ENCODE measurements at regions not wholly inside any gene's neighbourhood (a gene's known extent, or its start where the extent isn't known, plus 50 kb on each side); places are given as distances from the start of the nearest gene placed in this dataset.

- Histone ChIP-seq H3K27me3 (ENCODE audit: control insufficient read depth in 1 of 2, insufficient read depth in 2 of 2, low read length in 2 of 2) (no peaks in the 10 kb centered on the region), H3K36me3 (ENCODE audit: control insufficient read depth in 2 of 2, insufficient read depth in 2 of 2, low read length in 2 of 2) (no peaks in the 10 kb centered on the region), H3K9ac (ENCODE audit: low read length in 2 of 2) (no peak overlapping the region), H3K27ac (ENCODE audit: low read length) (no peak overlapping the region), H3K9me3 (ENCODE audit: control insufficient read depth in 2 of 2, low read length in 2 of 2) (no peaks in the 10 kb centered on the region), H3K4me3 (ENCODE audit: low read length in 2 of 2) (no peak overlapping the region), H3K4me1 (ENCODE audit: control insufficient read depth, insufficient read depth, low read length) (no peaks in the 10 kb centered on the region)
These were observed 275.4 kb upstream of the ADRA1B start for GRCh38 chr5:159640921-159641320.

GRCh38 chr5:159641371-159642039, 274.8 kb upstream of the ADRA1B start:
- Histone ChIP-seq H3K4me1 (ENCODE audit: control insufficient read depth, insufficient read depth, low read length) (no peaks in the 10 kb centered on the region), H3K4me3 (ENCODE audit: low read length in 2 of 2) (no peak overlapping the region), H3K27ac (ENCODE audit: low read length) (no peak overlapping the region), H3K9me3 (ENCODE audit: control insufficient read depth in 2 of 2, low read length in 2 of 2) (no peaks in the 10 kb centered on the region), H3K27me3 (ENCODE audit: control insufficient read depth in 1 of 2, insufficient read depth in 2 of 2, low read length in 2 of 2) (no peaks in the 10 kb centered on the region), H3K36me3 (ENCODE audit: control insufficient read depth in 2 of 2, insufficient read depth in 2 of 2, low read length in 2 of 2) (no peaks in the 10 kb centered on the region), H3K9ac (ENCODE audit: low read length in 2 of 2) (no peak overlapping the region)

GRCh38 chr5:159642379-159642778, 273.9 kb upstream of the ADRA1B start:
- Histone ChIP-seq H3K4me1 (ENCODE audit: control insufficient read depth, insufficient read depth, low read length) (no peaks in the 10 kb centered on the region), H3K9ac (ENCODE audit: low read length in 2 of 2) (no peak overlapping the region), H3K9me3 (ENCODE audit: control insufficient read depth in 2 of 2, low read length in 2 of 2) (no peaks in the 10 kb centered on the region), H3K27me3 (ENCODE audit: control insufficient read depth in 1 of 2, insufficient read depth in 2 of 2, low read length in 2 of 2) (no peaks in the 10 kb centered on the region), H3K36me3 (ENCODE audit: control insufficient read depth in 2 of 2, insufficient read depth in 2 of 2, low read length in 2 of 2) (no peaks in the 10 kb centered on the region), H3K27ac (ENCODE audit: low read length) (no peak overlapping the region), H3K4me3 (ENCODE audit: low read length in 2 of 2) (no peak overlapping the region)

- H3K27ac ChIP-seq (ENCODE audit: low read length): no peak overlapping the region
- H3K4me3 ChIP-seq (ENCODE audit: low read length in 2 of 2): no peak overlapping the region
- H3K36me3 ChIP-seq (ENCODE audit: control insufficient read depth in 2 of 2, insufficient read depth in 2 of 2, low read length in 2 of 2): no peaks in the 10 kb centered on the region
- no peaks in the 10 kb centered on the region for H3K9me3 ChIP-seq (ENCODE audit: control insufficient read depth in 2 of 2, low read length in 2 of 2)
- no peaks in the 10 kb centered on the region for H3K4me1 ChIP-seq (ENCODE audit: control insufficient read depth, insufficient read depth, low read length)
- no peaks in the 10 kb centered on the region for H3K27me3 ChIP-seq (ENCODE audit: control insufficient read depth in 1 of 2, insufficient read depth in 2 of 2, low read length in 2 of 2)
- no peak overlapping the region for H3K9ac ChIP-seq (ENCODE audit: low read length in 2 of 2)
These were observed 272.2 kb upstream of the ADRA1B start for GRCh38 chr5:159644053-159644452.

GRCh38 chr5:159645179-159645846, 271.0 kb upstream of the ADRA1B start:
- no peak overlapping the region for H3K4me3 ChIP-seq (ENCODE audit: low read length in 2 of 2)
- H3K27ac ChIP-seq (ENCODE audit: low read length): no peak overlapping the region
- H3K36me3 ChIP-seq (ENCODE audit: control insufficient read depth in 2 of 2, insufficient read depth in 2 of 2, low read length in 2 of 2): no peaks in the 10 kb centered on the region
- no peaks in the 10 kb centered on the region for H3K27me3 ChIP-seq (ENCODE audit: control insufficient read depth in 1 of 2, insufficient read depth in 2 of 2, low read length in 2 of 2)
- no peak overlapping the region for H3K9ac ChIP-seq (ENCODE audit: low read length in 2 of 2)
- no peaks in the 10 kb centered on the region for H3K4me1 ChIP-seq (ENCODE audit: control insufficient read depth, insufficient read depth, low read length)
- no peaks in the 10 kb centered on the region for H3K9me3 ChIP-seq (ENCODE audit: control insufficient read depth in 2 of 2, low read length in 2 of 2)

GRCh38 chr5:159650803-159651202, 265.5 kb upstream of the ADRA1B start:
- H3K36me3 ChIP-seq (ENCODE audit: control insufficient read depth in 2 of 2, insufficient read depth in 2 of 2, low read length in 2 of 2): no peaks in the 10 kb centered on the region
- no peak overlapping the region for H3K4me3 ChIP-seq (ENCODE audit: low read length in 2 of 2)
- no peak overlapping the region for H3K27ac ChIP-seq (ENCODE audit: low read length)
- H3K9ac ChIP-seq (ENCODE audit: low read length in 2 of 2): no peak overlapping the region
- no peaks in the 10 kb centered on the region for H3K9me3 ChIP-seq (ENCODE audit: control insufficient read depth in 2 of 2, low read length in 2 of 2)
- H3K27me3 ChIP-seq (ENCODE audit: control insufficient read depth in 1 of 2, insufficient read depth in 2 of 2, low read length in 2 of 2): no peaks in the 10 kb centered on the region
- H3K4me1 ChIP-seq (ENCODE audit: control insufficient read depth, insufficient read depth, low read length): no peaks in the 10 kb centered on the region

GRCh38 chr5:159655757-159656409, 260.4 kb upstream of the ADRA1B start:
- no peak overlapping the region for H3K4me3 ChIP-seq (ENCODE audit: low read length in 2 of 2)
- H3K4me1 ChIP-seq (ENCODE audit: control insufficient read depth, insufficient read depth, low read length): no peaks in the 10 kb centered on the region
- H3K27ac ChIP-seq (ENCODE audit: low read length): no peak overlapping the region
- H3K9ac ChIP-seq (ENCODE audit: low read length in 2 of 2): no peak overlapping the region
- no peaks in the 10 kb centered on the region for H3K9me3 ChIP-seq (ENCODE audit: control insufficient read depth in 2 of 2, low read length in 2 of 2)
- no peaks in the 10 kb centered on the region for H3K36me3 ChIP-seq (ENCODE audit: control insufficient read depth in 2 of 2, insufficient read depth in 2 of 2, low read length in 2 of 2)
- no peaks in the 10 kb centered on the region for H3K27me3 ChIP-seq (ENCODE audit: control insufficient read depth in 1 of 2, insufficient read depth in 2 of 2, low read length in 2 of 2)

GRCh38 chr5:159657298-159657697, 259.0 kb upstream of the ADRA1B start:
- H3K4me3 ChIP-seq (ENCODE audit: low read length in 2 of 2): no peak overlapping the region
- no peaks in the 10 kb centered on the region for H3K36me3 ChIP-seq (ENCODE audit: control insufficient read depth in 2 of 2, insufficient read depth in 2 of 2, low read length in 2 of 2)
- H3K9ac ChIP-seq (ENCODE audit: low read length in 2 of 2): no peak overlapping the region
- no peak overlapping the region for H3K27ac ChIP-seq (ENCODE audit: low read length)
- no peaks in the 10 kb centered on the region for H3K4me1 ChIP-seq (ENCODE audit: control insufficient read depth, insufficient read depth, low read length)
- H3K27me3 ChIP-seq (ENCODE audit: control insufficient read depth in 1 of 2, insufficient read depth in 2 of 2, low read length in 2 of 2): no peaks in the 10 kb centered on the region
- H3K9me3 ChIP-seq (ENCODE audit: control insufficient read depth in 2 of 2, low read length in 2 of 2): no peaks in the 10 kb centered on the region

GRCh38 chr5:159657771-159658170, 258.5 kb upstream of the ADRA1B start:
- H3K9ac ChIP-seq (ENCODE audit: low read length in 2 of 2): no peak overlapping the region
- no peaks in the 10 kb centered on the region for H3K27me3 ChIP-seq (ENCODE audit: control insufficient read depth in 1 of 2, insufficient read depth in 2 of 2, low read length in 2 of 2)
- no peak overlapping the region for H3K27ac ChIP-seq (ENCODE audit: low read length)
- H3K4me3 ChIP-seq (ENCODE audit: low read length in 2 of 2): no peak overlapping the region
- no peaks in the 10 kb centered on the region for H3K36me3 ChIP-seq (ENCODE audit: control insufficient read depth in 2 of 2, insufficient read depth in 2 of 2, low read length in 2 of 2)
- H3K9me3 ChIP-seq (ENCODE audit: control insufficient read depth in 2 of 2, low read length in 2 of 2): no peaks in the 10 kb centered on the region
- H3K4me1 ChIP-seq (ENCODE audit: control insufficient read depth, insufficient read depth, low read length): no peaks in the 10 kb centered on the region

GRCh38 chr5:159658266-159658925, 257.9 kb upstream of the ADRA1B start:
- Histone ChIP-seq H3K9me3 (ENCODE audit: control insufficient read depth in 2 of 2, low read length in 2 of 2) (no peaks in the 10 kb centered on the region), H3K4me1 (ENCODE audit: control insufficient read depth, insufficient read depth, low read length) (no peaks in the 10 kb centered on the region), H3K27me3 (ENCODE audit: control insufficient read depth in 1 of 2, insufficient read depth in 2 of 2, low read length in 2 of 2) (no peaks in the 10 kb centered on the region), H3K36me3 (ENCODE audit: control insufficient read depth in 2 of 2, insufficient read depth in 2 of 2, low read length in 2 of 2) (no peaks in the 10 kb centered on the region), H3K4me3 (ENCODE audit: low read length in 2 of 2) (no peak overlapping the region), H3K9ac (ENCODE audit: low read length in 2 of 2) (no peak overlapping the region), H3K27ac (ENCODE audit: low read length) (no peak overlapping the region)

Data from stomach smooth muscle (tissue), 2 donors.